Uterus (tissue), 2 donors: ENCODE measurements at regions not wholly inside any gene's neighbourhood (a gene's known extent, or its start where the extent isn't known, plus 50 kb on each side); places are given as distances from the start of the nearest gene placed in this dataset.

Experiments
- POLR2A ChIP-seq, 2 donors: fragments of 450-650 bp; IDR thresholded peaks; one replicate each; pipeline ENCODE4 v1.6.1; 2016; ENCODE audit warnings: antibody characterized with exemption in 2 of 2, mild to moderate bottlenecking in 1 of 2, moderate library complexity in 1 of 2
- TF ChIP-seq, protein P1 (sequence below), 4 experiments: fragments of 200-600 bp in 2 of 4; fragments of 450-650 bp in 2 of 4; sonication (generic) in 2 of 4; IDR thresholded peaks; one replicate each; pipeline ENCODE4 v1.5.1; 2016 to 2019; ENCODE audit warnings: antibody characterized with exemption in 4 of 4, mild to moderate bottlenecking in 2 of 4, moderate library complexity in 1 of 4

DNA sequence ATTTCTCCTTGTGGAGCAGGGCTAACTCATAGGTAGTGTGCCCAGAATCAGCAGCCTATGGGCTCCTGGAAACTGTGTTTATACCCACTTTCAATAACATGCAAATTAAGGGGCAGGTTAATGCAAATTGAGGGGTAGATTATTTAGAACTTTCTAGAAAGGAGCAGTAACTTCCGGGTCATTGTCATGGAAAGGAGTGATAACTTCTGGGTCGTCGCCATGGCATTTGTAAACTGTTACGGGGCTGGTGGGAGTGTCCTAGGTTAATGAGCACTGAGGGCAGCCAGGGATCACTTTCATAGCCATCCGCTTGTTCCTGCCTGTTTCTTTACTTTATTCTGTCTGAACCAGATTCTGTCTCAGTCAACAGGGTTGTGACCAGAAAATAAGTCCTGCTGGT lies 143.3 kb upstream of the RFLNA start:
- TF ChIP-seq, protein P1, sequence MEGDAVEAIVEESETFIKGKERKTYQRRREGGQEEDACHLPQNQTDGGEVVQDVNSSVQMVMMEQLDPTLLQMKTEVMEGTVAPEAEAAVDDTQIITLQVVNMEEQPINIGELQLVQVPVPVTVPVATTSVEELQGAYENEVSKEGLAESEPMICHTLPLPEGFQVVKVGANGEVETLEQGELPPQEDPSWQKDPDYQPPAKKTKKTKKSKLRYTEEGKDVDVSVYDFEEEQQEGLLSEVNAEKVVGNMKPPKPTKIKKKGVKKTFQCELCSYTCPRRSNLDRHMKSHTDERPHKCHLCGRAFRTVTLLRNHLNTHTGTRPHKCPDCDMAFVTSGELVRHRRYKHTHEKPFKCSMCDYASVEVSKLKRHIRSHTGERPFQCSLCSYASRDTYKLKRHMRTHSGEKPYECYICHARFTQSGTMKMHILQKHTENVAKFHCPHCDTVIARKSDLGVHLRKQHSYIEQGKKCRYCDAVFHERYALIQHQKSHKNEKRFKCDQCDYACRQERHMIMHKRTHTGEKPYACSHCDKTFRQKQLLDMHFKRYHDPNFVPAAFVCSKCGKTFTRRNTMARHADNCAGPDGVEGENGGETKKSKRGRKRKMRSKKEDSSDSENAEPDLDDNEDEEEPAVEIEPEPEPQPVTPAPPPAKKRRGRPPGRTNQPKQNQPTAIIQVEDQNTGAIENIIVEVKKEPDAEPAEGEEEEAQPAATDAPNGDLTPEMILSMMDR (IDR thresholded peaks at IDR 0.05) = no peak
- TF ChIP-seq POLR2A (IDR thresholded peaks at IDR 0.05) = no peak
